K562 (cell line): ENCODE measurements at regions not wholly inside any gene's neighbourhood (a gene's known extent, or its start where the extent isn't known, plus 50 kb on each side); places are given as distances from the start of the nearest gene placed in this dataset.

Experiments
- ATAC-seq: fragments of 200-7000 bp; cut with Tn5 transposase; 3 replicates; pipeline ENCODE4 v1.9.1; 2020; ENCODE audit warnings: moderate library complexity
- BruUV-seq: library from RNA; stranded (reverse); fragments of 400-500 nt; replicated peaks from 2 replicates; lab custom pipeline; 2021; lab: Mats Ljungman, UMichigan
- CTCF ChIA-PET: fragments of 300-600 bp; formaldehyde crosslinking; extraction: SDS; loops from one replicate; lab custom pipeline; 2021; ENCODE audit warnings: low intra/inter-chr PET ratio; lab: Yijun Ruan, JAX
- POLR2A ChIA-PET: fragments of 300-600, 350-650 bp; sonication (Branson Sonifier 250); formaldehyde crosslinking; extraction: SDS; loops from one replicate; lab custom pipeline; 2021; ENCODE audit warnings: antibody characterized with exemption, inconsistent platforms; lab: Yijun Ruan, JAX
- DNase-seq, 4 experiments: peaks; one replicate each; pipeline versions ENCODE4 v3.0.0 to v3.0.0-alpha.2; 2011 to 2018; ENCODE audit warnings: low spot score in 3 of 4, mixed read lengths in 3 of 4; ENCODE audit errors: extremely low read depth in 1 of 4
- FAIRE-seq: peaks from 2 replicates; lab custom pipeline; 2011; peaks lifted over from hg19 to GRCh38; lab: Jason Lieb, UNC
- H2AFZ ChIP-seq: 2 replicates; pipeline ENCODE4 v1.6.0; 2011; ENCODE audit warnings: low read depth, low read length, control low read depth, inconsistent platforms
- H3K27ac ChIP-seq: fragments of 200-600 bp; 3 replicates; pipeline ENCODE4 v1.8.0; 2011; ENCODE audit warnings: low read depth, mild to moderate bottlenecking, control low read depth, inconsistent platforms, low read length, moderate library complexity, mixed read lengths; ENCODE audit errors: extremely low read depth
- H3K27me3 ChIP-seq, 2 experiments: fragments of 300-600 bp in 1 of 2; 2 replicates in 1 of 2; 3 replicates in 1 of 2; pipeline versions ENCODE4 v1.6.0 to v1.8.0; 2011; ENCODE audit warnings: inconsistent platforms in 2 of 2, low read length in 2 of 2, mild to moderate bottlenecking in 1 of 2, mixed read lengths in 1 of 2, moderate library complexity in 1 of 2; ENCODE audit not compliant: control insufficient read depth in 2 of 2, insufficient read depth in 2 of 2
- H3K36me3 ChIP-seq: fragments of 300-600 bp; 3 replicates; pipeline ENCODE4 v1.8.0; 2011; ENCODE audit warnings: mild to moderate bottlenecking, low read length, inconsistent platforms; ENCODE audit not compliant: control insufficient read depth, insufficient read depth
- H3K4me1 ChIP-seq, 2 experiments: fragments of 200-600 bp in 1 of 2; replicated peaks in 1 of 2; 2 replicates in 1 of 2; 3 replicates in 1 of 2; pipeline versions ENCODE4 v1.5.1 to v1.8.0; 2011; ENCODE audit warnings: inconsistent platforms in 2 of 2, low read length in 2 of 2, mild to moderate bottlenecking in 1 of 2, mixed read lengths in 1 of 2, moderate library complexity in 1 of 2; ENCODE audit not compliant: control insufficient read depth in 2 of 2, insufficient read depth in 2 of 2
- H3K4me2 ChIP-seq: 2 replicates; pipeline ENCODE4 v1.6.1; 2011; ENCODE audit warnings: low read length, control low read depth, inconsistent platforms, mixed read lengths; ENCODE audit not compliant: insufficient read depth
- H3K4me3 ChIP-seq: fragments of 200-600 bp; sonication (generic), shearing (Covaris generic); 2 replicates; pipeline ENCODE4 v1.5.1; 2016; ENCODE audit warnings: control low read depth, inconsistent platforms
- H3K79me2 ChIP-seq: fragments of 200-600 bp; 3 replicates; pipeline ENCODE4 v1.8.0; 2011; ENCODE audit warnings: low read length, inconsistent platforms; ENCODE audit not compliant: control insufficient read depth, insufficient read depth
- H3K9ac ChIP-seq, 2 experiments: 2 replicates each; pipeline versions ENCODE4 v1.6.0 to v1.6.1; 2011; ENCODE audit warnings: low read depth in 2 of 2, low read length in 2 of 2, control low read depth in 1 of 2, inconsistent platforms in 1 of 2, mild to moderate bottlenecking in 1 of 2, mixed read lengths in 1 of 2; ENCODE audit not compliant: insufficient read depth in 1 of 2
- H3K9me1 ChIP-seq: one replicate; pipeline ENCODE4 v1.6.0; 2011; ENCODE audit warnings: inconsistent platforms, mild to moderate bottlenecking, low read length, moderate library complexity; ENCODE audit not compliant: control insufficient read depth, insufficient read depth
- H3K9me3 ChIP-seq: replicated peaks from 2 replicates; pipeline ENCODE4 v1.5.1; 2011; ENCODE audit warnings: low read depth, low read length, inconsistent platforms; ENCODE audit not compliant: control insufficient read depth, insufficient read depth
- H4K20me1 ChIP-seq: replicated peaks from 2 replicates; pipeline ENCODE4 v1.6.1; 2011; ENCODE audit warnings: low read length, inconsistent platforms, mixed read lengths; ENCODE audit not compliant: control insufficient read depth, insufficient read depth
- CBFA2T2 ChIP-seq: fragments of 450-650 bp; conservative IDR thresholded peaks from 2 replicates; pipeline ENCODE4 v1.6.1; 2017; ENCODE audit warnings: mild to moderate bottlenecking
- DLX4 ChIP-seq: fragments of 250-450 bp; sonication (Bioruptor Pico); IDR thresholded peaks from 2 replicates; pipeline ENCODE4 v1.6.1; 2021; ENCODE audit warnings: mild to moderate bottlenecking
- E2F3 ChIP-seq: fragments of 250-450 bp; sonication (Bioruptor Pico); IDR thresholded peaks from 2 replicates; pipeline ENCODE4 v1.4.0; 2020; ENCODE audit warnings: mild to moderate bottlenecking
- ELF2 ChIP-seq: fragments of 250-450 bp; sonication (Bioruptor Pico); IDR thresholded peaks from 2 replicates; pipeline ENCODE4 v1.5.0; 2021; ENCODE audit warnings: mild to moderate bottlenecking
- EWSR1 ChIP-seq: fragments of 450-650 bp; IDR thresholded peaks from 2 replicates; pipeline ENCODE4 v1.6.1; 2018; ENCODE audit warnings: borderline replicate concordance, mild to moderate bottlenecking, low read depth, moderate library complexity; ENCODE audit not compliant: partially characterized antibody
- FOS ChIP-seq: IDR thresholded peaks from 3 replicates; pipeline ENCODE4 v1.6.1; 2011; ENCODE audit not compliant: insufficient read length; ENCODE audit errors: extremely low read depth
- HMG20A ChIP-seq: fragments of 450-650 bp; formaldehyde crosslinking; conservative IDR thresholded peaks from 2 replicates; pipeline ENCODE4 v1.4.0; 2020; ENCODE audit warnings: mild to moderate bottlenecking, mixed read lengths
- KLF13 ChIP-seq: fragments of 450-650 bp; IDR thresholded peaks from 2 replicates; pipeline ENCODE4 v1.6.1; 2016; ENCODE audit warnings: missing genetic modification characterization, low read depth, mild to moderate bottlenecking, missing compliant biosample characterization, moderate library complexity, borderline replicate concordance
- MCM7 ChIP-seq, 2 experiments: fragments of 450-650 bp; IDR thresholded peaks; 2 replicates each; pipeline ENCODE4 v1.6.1; 2016 to 2018
- MTA3 ChIP-seq: fragments of 450-650 bp; formaldehyde crosslinking; IDR thresholded peaks from 2 replicates; pipeline ENCODE4 v1.6.1; 2017; ENCODE audit warnings: mild to moderate bottlenecking, borderline replicate concordance
- TARDBP ChIP-seq: fragments of 450-650 bp; IDR thresholded peaks from 2 replicates; pipeline ENCODE4 v1.6.1; 2016
- THRAP3 ChIP-seq: fragments of 450-650 bp; IDR thresholded peaks from 2 replicates; pipeline ENCODE4 v1.6.1; 2016; ENCODE audit warnings: mild to moderate bottlenecking, inconsistent platforms, borderline replicate concordance
- XRCC5 ChIP-seq: fragments of 200-400 bp; formaldehyde crosslinking; IDR thresholded peaks from 2 replicates; pipeline ENCODE4 v1.6.1; 2017; ENCODE audit warnings: low read depth, mild to moderate bottlenecking, low read length
- ZFP91 ChIP-seq: sonication (generic); formaldehyde crosslinking; IDR thresholded peaks from 2 replicates; pipeline ENCODE4 v1.8.0; 2022; ENCODE audit warnings: mild to moderate bottlenecking, missing genetic modification reagents
- WGBS: fragments of 100-300 bp; shearing (Covaris generic); methylation state at CpG from one replicate; pipeline ENCODE4 v1.1.6; 2016; ENCODE audit warnings: low coverage, mixed read lengths; ENCODE audit not compliant: insufficient coverage; ENCODE audit errors: missing lambda C conversion rate; 5-methylcytosine and 5-hydroxymethylcytosine counted together
- in situ Hi-C: fragments of 300-500 bp; cut with MboI; formaldehyde crosslinking; loops from 4 replicates; pipeline ENCODE4 v1.15.0; 2018; ENCODE audit warnings: inconsistent platforms, mixed read lengths
- intact Hi-C: fragments of 100-400 bp; cut with micrococcal nuclease; formaldehyde crosslinking; loops from 2 replicates; pipeline ENCODE4 v1.14.2; 2022

GRCh38 chr18:49699303-49699702 lies 114.0 kb downstream of the ACAA2 start:
- Histone ChIP-seq H3K9me3 (no peaks in the 10 kb centered on the region), H3K27ac (no peak overlapping the region), H3K79me2 (no peaks in the 10 kb centered on the region), H3K36me3 (no peaks in the 10 kb centered on the region), H3K4me2 (no peak overlapping the region), H4K20me1 (no peaks in the 10 kb centered on the region), H3K9me1 (no peaks in the 10 kb centered on the region), H3K4me3 (no peak overlapping the region), H3K9ac (no peak overlapping the region), H3K4me1 (no peaks in the 10 kb centered on the region), H3K27me3 (peaks cover 0 to 24% of the 10 kb centered on the region in 2 experiments; a peak in 2 of 5 replicates), H2AFZ (no peak overlapping the region)
- DNase-seq: no peak
- no peak for ATAC-seq
- in situ Hi-C loops (no loop called here), intact Hi-C loops (no loop called here)
- CTCF ChIA-PET: no interaction called here
- POLR2A ChIA-PET: no interaction called here
- no peak for FAIRE-seq
- TF ChIP-seq MCM7 (IDR thresholded peaks at IDR 0.05) (no peak), HMG20A (CRISPR knock-in tag) (no peak), EWSR1 (no peak), XRCC5 (no peak), FOS (no peak), MTA3 (no peak), KLF13 (no peak), ELF2 (CRISPR knock-in tag) (no peak), THRAP3 (no peak), TARDBP (no peak), ZFP91 (CRISPR knock-in tag) (no peak), CBFA2T2 (no peak), E2F3 (CRISPR knock-in tag) (no peak), DLX4 (CRISPR knock-in tag) (no peak)
- BruUV-seq: no TSS peak
- WGBS: 2% methylated on average over 6 of the region's 6 CpGs
